SIG-M5 treated with dmso at 0.1 percent for 504 hours (cell line): ENCODE measurements at regions not wholly inside any gene's neighbourhood (a gene's known extent, or its start where the extent isn't known, plus 50 kb on each side); places are given as distances from the start of the nearest gene placed in this dataset.
A peak's percentile ranks its signal among the peaks of the same experiment; 100 is the strongest.

Source experiments
- DNase-seq: peaks from one replicate; lab custom pipeline; 2025; ENCODE audit not compliant: unreplicated experiment; lab: John Stamatoyannopoulos, UW

DNA sequence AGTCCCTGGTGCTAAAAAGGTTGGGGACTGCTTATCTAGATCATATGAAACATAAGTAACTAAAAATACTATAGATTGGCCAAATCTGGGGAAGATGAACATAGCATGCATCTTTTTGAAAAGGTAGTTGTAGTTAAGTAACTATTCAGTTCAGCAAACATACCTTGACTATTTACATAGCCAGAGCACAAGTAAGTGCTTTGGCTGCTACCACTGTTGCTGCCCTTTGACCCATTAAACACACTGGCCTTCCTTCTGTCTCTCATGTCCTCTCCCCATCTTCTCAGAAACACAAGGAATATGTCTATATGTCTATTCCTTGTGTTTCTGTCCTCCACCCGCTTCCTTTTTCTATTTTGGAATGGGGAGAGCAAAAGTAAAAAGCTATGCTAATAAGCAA lies 87.9 kb upstream of the SPRY1 start:
- DNase-seq = no peak

GRCh38 chr4:123312116-123312515 lies 84.5 kb upstream of the SPRY1 start:
- no peak for DNase-seq

GRCh38 chr4:123312951-123313592 lies 83.5 kb upstream of the SPRY1 start:
- DNase-seq = no peak

DNA sequence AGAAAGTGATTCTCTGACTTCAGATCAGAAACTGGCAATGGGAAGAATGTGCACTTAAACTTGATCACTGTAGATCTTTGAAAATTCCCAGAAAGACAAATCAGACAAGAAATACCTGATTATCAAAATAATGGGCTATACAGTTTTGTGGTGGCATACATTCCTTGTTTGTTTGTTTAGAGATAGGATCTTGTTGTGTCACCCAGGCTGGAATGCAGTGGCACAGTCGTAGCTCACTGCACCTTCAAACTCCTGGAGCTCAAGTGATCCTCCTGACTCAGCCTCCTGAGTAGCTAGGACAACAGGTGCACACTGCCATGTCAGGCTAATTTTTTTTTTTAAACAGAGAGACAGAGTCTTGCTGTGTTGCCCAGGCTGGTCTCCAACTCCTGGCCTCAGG lies 81.0 kb upstream of the SPRY1 start:
- DNase-seq = no peak

- DNase-seq = no peak
These were observed 79.4 kb upstream of the SPRY1 start for GRCh38 chr4:123317211-123317610.

DNA sequence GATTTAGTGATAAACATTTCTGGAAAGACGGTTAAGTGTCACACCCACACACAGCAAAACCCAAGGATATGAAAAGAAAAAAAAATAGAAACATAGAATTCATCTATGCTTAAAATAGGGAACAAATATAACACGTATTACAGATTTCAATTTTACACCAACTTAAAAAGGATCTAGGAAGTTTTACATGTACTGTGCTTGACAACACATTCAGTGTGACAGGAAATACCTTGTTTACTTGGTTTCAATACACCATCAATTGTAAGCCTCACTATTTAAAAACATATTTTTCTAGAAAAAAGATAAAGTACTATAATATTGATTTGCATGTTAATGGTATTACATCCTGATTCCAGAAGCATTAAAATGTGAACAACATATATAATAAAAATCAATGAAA lies 77.0 kb upstream of the SPRY1 start:
- DNase-seq = no peak

- DNase-seq = no peak
These were observed 72.6 kb upstream of the SPRY1 start for GRCh38 chr4:123323998-123324397.

GRCh38 chr4:123325241-123325681 lies 71.3 kb upstream of the SPRY1 start:
- DNase-seq = peak; percentile 94

DNA sequence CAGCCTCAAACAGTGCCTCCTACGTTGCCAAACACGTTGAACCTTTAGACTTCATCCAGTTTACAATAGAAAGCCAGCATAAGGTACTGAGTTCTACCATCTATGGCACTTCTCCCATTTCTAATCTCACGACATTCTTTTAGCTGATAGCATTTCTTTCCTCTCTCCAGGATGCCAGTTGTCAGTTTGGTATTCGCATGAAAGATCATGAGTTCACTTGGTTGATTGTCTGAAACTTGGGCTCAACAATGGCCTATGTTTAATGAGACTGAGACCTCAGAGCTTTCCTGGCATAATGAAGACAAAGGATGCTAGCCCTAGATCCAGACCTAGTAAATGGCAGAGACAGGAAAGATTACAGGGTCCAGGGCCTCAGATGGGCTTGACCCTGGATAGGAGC lies 69.2 kb upstream of the SPRY1 start:
- DNase-seq = no peak

DNA sequence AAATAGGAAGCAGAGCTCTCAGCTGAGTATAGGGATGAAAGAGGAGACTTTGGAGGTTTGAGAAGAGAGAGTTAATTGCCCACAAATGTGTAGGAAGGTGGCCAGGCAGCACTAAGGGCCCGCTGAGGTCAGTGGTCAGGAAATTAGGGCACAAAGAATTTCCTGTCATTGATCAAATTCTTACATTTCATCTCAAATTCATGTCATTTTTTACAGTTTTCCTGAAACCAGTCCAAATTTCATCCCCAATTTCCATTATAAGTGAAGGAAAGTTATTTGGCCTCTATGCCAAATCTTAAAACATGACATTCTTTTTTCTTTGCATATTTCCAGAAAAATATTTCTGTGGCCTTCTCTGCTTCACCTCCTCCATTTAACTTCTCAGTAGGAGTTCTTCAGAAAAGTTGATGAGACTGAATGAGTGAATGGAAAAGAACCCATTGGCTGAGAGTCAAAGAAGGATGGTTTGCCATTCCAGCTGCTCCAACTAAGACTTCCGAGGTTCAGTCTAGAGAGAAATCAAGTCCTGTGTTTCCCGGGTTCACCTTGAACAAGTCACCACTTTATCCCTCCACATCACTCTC lies 68.7 kb upstream of the SPRY1 start:
- no peak for DNase-seq

- no peak for DNase-seq
These were observed 57.9 kb upstream of the SPRY1 start for GRCh38 chr4:123338715-123339114.

DNA sequence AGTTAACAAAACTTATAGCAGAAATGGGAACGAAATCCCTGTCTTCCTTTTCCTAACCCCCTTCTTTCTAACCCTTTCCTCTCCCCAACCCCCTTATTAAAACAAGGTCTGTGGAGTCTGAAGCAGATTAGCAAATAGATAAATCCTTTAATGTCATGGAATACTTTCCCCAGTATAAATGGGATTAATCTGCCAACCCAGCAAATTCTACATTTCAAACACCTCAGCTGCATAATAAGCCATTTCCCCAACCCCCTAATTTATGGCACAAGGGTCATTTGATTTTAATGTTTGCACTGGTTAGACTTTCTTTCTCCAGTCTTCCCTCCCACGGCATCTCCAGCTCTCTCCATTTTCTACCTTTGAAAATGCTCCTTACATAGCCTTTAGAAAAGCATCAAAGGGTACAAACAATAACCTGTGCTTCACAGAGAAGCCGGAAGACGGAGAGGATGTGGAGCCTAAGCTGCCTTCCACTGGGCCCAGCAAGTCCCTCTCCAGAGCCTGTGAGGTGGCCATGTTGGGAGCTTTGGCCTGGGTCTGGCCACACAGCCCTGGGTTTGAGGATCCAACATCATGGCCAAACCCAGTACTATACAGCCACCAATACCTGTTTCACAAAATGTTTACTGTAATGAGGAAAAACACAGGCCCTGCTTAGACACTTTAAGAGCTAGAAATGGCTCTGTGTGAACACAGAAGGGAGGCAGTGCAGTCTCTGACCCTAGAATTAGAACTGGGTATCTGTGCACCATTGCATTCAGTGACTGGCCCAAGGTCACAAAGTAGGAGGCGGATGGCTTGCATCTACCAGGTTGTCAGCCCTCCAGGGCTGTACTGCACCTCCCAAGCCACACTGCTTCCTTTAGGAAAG lies 56.9 kb upstream of the SPRY1 start:
- DNase-seq = no peak

DNA sequence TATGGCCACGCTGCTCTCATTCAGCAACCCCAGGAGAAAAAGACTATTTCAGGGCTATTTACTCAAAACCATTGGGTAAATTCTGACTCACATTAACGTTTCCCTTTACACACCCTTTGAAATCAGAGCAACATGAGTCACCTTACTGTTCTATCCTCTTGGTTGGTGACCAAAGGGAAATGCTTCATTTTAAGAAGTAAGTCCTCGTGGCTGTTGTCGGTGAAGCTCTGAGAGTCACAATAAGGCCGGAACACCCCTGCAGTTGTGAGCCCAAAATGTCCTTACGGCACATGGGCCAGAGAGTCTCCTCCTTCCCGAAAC lies 56.3 kb upstream of the SPRY1 start:
- DNase-seq = peak; percentile 73

- no peak for DNase-seq
These were observed 54.1 kb upstream of the SPRY1 start for GRCh38 chr4:123342498-123342897.

DNA sequence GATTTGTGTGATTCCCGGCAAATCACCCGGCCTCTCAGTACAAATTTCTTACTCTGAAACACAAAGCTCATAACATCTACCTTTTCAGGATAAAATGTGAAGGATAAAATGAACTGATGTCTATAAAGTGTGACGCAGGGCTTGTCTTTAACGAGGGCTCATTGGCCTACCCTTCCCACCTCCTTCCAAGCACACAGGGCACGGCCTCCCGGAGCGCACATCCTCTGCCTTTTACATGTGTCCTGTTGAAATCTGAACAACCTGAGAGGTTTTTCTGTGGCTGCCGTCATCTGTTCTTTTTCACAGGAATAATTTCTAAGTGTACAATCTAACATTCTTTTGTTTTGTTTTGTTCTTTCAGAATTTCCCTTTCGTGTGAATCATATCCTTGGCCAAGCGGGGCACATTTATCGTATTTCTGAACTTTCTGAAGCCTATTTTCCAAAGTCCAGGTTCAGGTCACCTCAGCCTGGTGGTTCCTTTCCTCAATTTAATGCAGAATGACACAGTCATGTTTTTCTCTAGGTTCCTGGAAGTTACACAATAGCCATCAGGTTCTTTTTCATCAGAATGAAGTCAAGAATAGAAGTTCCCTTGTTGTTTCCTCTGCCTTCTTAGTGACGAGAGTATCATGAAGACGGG lies 53.1 kb upstream of the SPRY1 start:
- DNase-seq = no peak

DNA sequence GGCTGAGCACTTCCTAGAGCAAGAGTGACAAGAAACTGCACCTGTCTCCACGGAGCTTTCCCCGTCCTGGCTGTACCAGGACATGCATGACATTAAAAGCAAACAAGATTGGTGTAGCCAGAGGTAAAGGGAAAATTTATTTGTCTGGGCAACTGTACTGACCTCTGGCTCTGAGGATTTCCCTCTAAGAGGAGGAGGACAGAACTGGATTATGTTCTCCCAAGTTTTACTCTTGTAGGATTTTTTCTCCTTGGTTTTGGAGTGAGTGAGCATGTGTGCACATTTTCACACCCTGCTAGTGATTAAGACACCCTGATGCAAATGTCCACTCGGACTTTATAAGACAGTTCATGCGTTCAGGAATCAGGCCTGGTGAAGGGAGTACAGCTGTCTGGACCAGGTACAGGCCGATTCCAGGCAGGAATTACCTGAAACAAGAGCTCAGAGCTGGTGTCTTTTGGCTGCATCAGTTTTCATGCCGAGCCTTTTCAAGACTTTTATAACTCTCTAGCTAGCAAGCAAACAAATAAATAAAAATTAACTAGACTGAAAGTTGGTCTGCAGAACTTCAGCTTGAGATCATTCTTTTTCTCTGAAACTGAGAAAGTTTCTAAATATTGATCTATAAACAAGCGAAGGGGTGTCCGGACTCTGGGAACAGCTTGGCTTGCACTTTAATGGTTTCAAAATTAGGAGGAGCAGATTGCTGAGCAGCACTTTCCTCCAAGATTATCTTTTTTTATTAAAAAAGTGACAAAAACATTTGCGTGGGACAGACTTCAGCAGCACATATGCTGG lies 51.3 kb upstream of the SPRY1 start:
- DNase-seq = no peak

- DNase-seq = no peak
These were observed 50.7 kb upstream of the SPRY1 start for GRCh38 chr4:123345935-123346300.

- no peak for DNase-seq
These were observed 50.2 kb upstream of the SPRY1 start for GRCh38 chr4:123346330-123346940.
